H9 (cell line): ENCODE measurements at regions not wholly inside any gene's neighbourhood (a gene's known extent, or its start where the extent isn't known, plus 50 kb on each side); places are given as distances from the start of the nearest gene placed in this dataset.

ENCODE experiments used
- DNase-seq: peaks from one replicate; pipeline ENCODE4 v3.0.0-alpha.2; 2017
- H2AFZ ChIP-seq: one replicate; pipeline ENCODE4 v1.6.1; 2013; ENCODE audit warnings: mild to moderate bottlenecking, low read length, control low read depth, moderate library complexity
- H2AK5ac ChIP-seq: 2 replicates; pipeline ENCODE4 v1.6.1; 2013; ENCODE audit warnings: low read length, control low read depth, mixed read lengths; ENCODE audit not compliant: insufficient read length
- H2BK120ac ChIP-seq: one replicate; pipeline ENCODE4 v1.6.1; 2013; ENCODE audit warnings: low read depth, mild to moderate bottlenecking, low read length, control low read depth, inconsistent platforms; ENCODE audit not compliant: poor library complexity, severe bottlenecking
- H2BK12ac ChIP-seq: 2 replicates; pipeline ENCODE4 v1.6.1; 2013; ENCODE audit warnings: low read length, control low read depth, mixed read lengths, low read depth; ENCODE audit not compliant: insufficient read length
- H2BK15ac ChIP-seq: 2 replicates; pipeline ENCODE4 v1.6.1; 2013; ENCODE audit warnings: low read depth, low read length, control low read depth
- H2BK20ac ChIP-seq: one replicate; pipeline ENCODE4 v1.6.1; 2013; ENCODE audit warnings: low read depth, mild to moderate bottlenecking, low read length, control low read depth, inconsistent platforms; ENCODE audit not compliant: poor library complexity, severe bottlenecking
- H2BK5ac ChIP-seq: 2 replicates; pipeline ENCODE4 v1.6.1; 2013; ENCODE audit warnings: low read length, control low read depth, mixed read lengths; ENCODE audit not compliant: insufficient read length
- H3K14ac ChIP-seq: 2 replicates; pipeline ENCODE4 v1.6.1; 2013; ENCODE audit warnings: low read length, control low read depth; ENCODE audit not compliant: insufficient read depth
- H3K18ac ChIP-seq: 2 replicates; pipeline ENCODE4 v1.6.1; 2013; ENCODE audit warnings: low read depth, mild to moderate bottlenecking, mixed read lengths, low read length, control low read depth; ENCODE audit not compliant: insufficient read length
- H3K23ac ChIP-seq: 2 replicates; pipeline ENCODE4 v1.6.1; 2013; ENCODE audit warnings: low read length, control low read depth, mixed read lengths, low read depth; ENCODE audit not compliant: insufficient read length
- H3K23me2 ChIP-seq: 2 replicates; pipeline ENCODE4 v1.6.1; 2013; ENCODE audit warnings: low read depth, mild to moderate bottlenecking, mixed read lengths, low read length, control low read depth; ENCODE audit not compliant: insufficient read length, poor library complexity, severe bottlenecking
- H3K27ac ChIP-seq: 2 replicates; pipeline ENCODE4 v1.5.1; 2013; ENCODE audit warnings: low read length, control low read depth, mixed read lengths, low read depth; ENCODE audit not compliant: insufficient read length
- H3K27me3 ChIP-seq: 2 replicates; pipeline ENCODE4 v1.6.1; 2013; ENCODE audit warnings: low read length, control low read depth, inconsistent platforms; ENCODE audit not compliant: insufficient read depth
- H3K4ac ChIP-seq: 2 replicates; pipeline ENCODE4 v1.6.1; 2013; ENCODE audit warnings: low read depth, mild to moderate bottlenecking, control low read depth, inconsistent platforms, low read length, moderate library complexity
- H3K4me1 ChIP-seq: 2 replicates; pipeline ENCODE4 v1.6.1; 2013; ENCODE audit warnings: low read length, control low read depth, inconsistent platforms; ENCODE audit not compliant: insufficient read depth
- H3K4me2 ChIP-seq: 2 replicates; pipeline ENCODE4 v1.6.1; 2013; ENCODE audit warnings: low read length, control low read depth, mixed read lengths; ENCODE audit not compliant: insufficient read length, insufficient read depth
- H3K56ac ChIP-seq: 2 replicates; pipeline ENCODE4 v1.6.1; 2013; ENCODE audit warnings: low read depth, mild to moderate bottlenecking, mixed read lengths, low read length, control low read depth; ENCODE audit not compliant: insufficient read length
- H3K79me1 ChIP-seq: 2 replicates; pipeline ENCODE4 v1.6.1; 2013; ENCODE audit warnings: low read depth, mild to moderate bottlenecking, moderate library complexity, low read length, control low read depth, inconsistent platforms; ENCODE audit not compliant: insufficient read depth, poor library complexity, severe bottlenecking
- H3K79me2 ChIP-seq: 2 replicates; pipeline ENCODE4 v1.6.1; 2013; ENCODE audit warnings: low read length, control low read depth, inconsistent platforms; ENCODE audit not compliant: insufficient read depth
- H3K9ac ChIP-seq: 2 replicates; pipeline ENCODE4 v1.6.1; 2013; ENCODE audit warnings: low read length, control low read depth, mixed read lengths; ENCODE audit not compliant: insufficient read length; ENCODE audit errors: extremely low read depth
- H3K9me3 ChIP-seq: one replicate; pipeline ENCODE4 v1.6.1; 2013; ENCODE audit warnings: low read depth, low read length, inconsistent platforms; ENCODE audit not compliant: control insufficient read depth
- H3T11ph ChIP-seq: one replicate; pipeline ENCODE4 v1.6.1; 2013; ENCODE audit warnings: mild to moderate bottlenecking, low read length, control low read depth, inconsistent platforms
- H4K20me1 ChIP-seq: one replicate; pipeline ENCODE4 v1.6.1; 2013; ENCODE audit not compliant: control insufficient read depth, insufficient read length, insufficient read depth
- H4K5ac ChIP-seq: 2 replicates; pipeline ENCODE4 v1.6.1; 2013; ENCODE audit warnings: low read depth, mild to moderate bottlenecking, mixed read lengths, low read length, control low read depth; ENCODE audit not compliant: insufficient read length
- H4K8ac ChIP-seq: replicated peaks from 2 replicates; pipeline ENCODE4 v1.6.1; 2013; ENCODE audit warnings: low read length, control low read depth, mixed read lengths, low read depth; ENCODE audit not compliant: insufficient read length
- H4K91ac ChIP-seq: 2 replicates; pipeline ENCODE4 v1.6.1; 2013; ENCODE audit warnings: low read depth, mild to moderate bottlenecking, moderate library complexity, mixed read lengths, low read length, control low read depth; ENCODE audit not compliant: insufficient read length
- H3K27ac Mint-ChIP-seq, 3 experiments: 2 replicates in 2 of 3; 3 replicates in 1 of 3; pipeline ENCODE4 v1.8.0; 2020 to 2021; ENCODE audit warnings: mixed read lengths in 3 of 3, mild to moderate bottlenecking in 1 of 3, moderate library complexity in 1 of 3
- H3K27me3 Mint-ChIP-seq: 2 replicates; pipeline ENCODE4 v1.8.0; 2021; ENCODE audit warnings: low read depth, mild to moderate bottlenecking, moderate library complexity, mixed read lengths
- H3K36me3 Mint-ChIP-seq, 3 experiments: 2 replicates in 2 of 3; 3 replicates in 1 of 3; pipeline ENCODE4 v1.8.0; 2020 to 2021; ENCODE audit warnings: low read depth in 3 of 3, mixed read lengths in 3 of 3; ENCODE audit not compliant: insufficient read depth in 1 of 3
- H3K4me1 Mint-ChIP-seq, 2 experiments: 2 replicates each; pipeline ENCODE4 v1.8.0; 2020; ENCODE audit warnings: mixed read lengths in 2 of 2
- H3K4me3 Mint-ChIP-seq, 2 experiments: 2 replicates in 1 of 2; 3 replicates in 1 of 2; pipeline ENCODE4 v1.8.0; 2020 to 2021; ENCODE audit warnings: mild to moderate bottlenecking in 2 of 2, mixed read lengths in 2 of 2, moderate library complexity in 1 of 2
- H3K9me3 Mint-ChIP-seq, 2 experiments: 2 replicates in 1 of 2; 3 replicates in 1 of 2; pipeline ENCODE4 v1.8.0; 2020; ENCODE audit warnings: mild to moderate bottlenecking in 2 of 2, mixed read lengths in 2 of 2, moderate library complexity in 1 of 2
- CTCF ChIP-seq: fragments of 200-600 bp; sonication (generic); conservative IDR thresholded peaks from 3 replicates; pipeline ENCODE4 v1.8.0; 2021; ENCODE audit warnings: antibody characterized with exemption, mild to moderate bottlenecking
- WGBS: extraction: QIAGEN DNeasy Blood & Tissue Kit; methylation state at CpG from one replicate; pipeline ENCODE4 v1.1.7; 2013; ENCODE audit warnings: missing lambda C conversion rate, low lambda C conversion rate, mixed read lengths; ENCODE audit not compliant: insufficient read length; ENCODE audit errors: extremely low coverage; 5-methylcytosine and 5-hydroxymethylcytosine counted together

DNA sequence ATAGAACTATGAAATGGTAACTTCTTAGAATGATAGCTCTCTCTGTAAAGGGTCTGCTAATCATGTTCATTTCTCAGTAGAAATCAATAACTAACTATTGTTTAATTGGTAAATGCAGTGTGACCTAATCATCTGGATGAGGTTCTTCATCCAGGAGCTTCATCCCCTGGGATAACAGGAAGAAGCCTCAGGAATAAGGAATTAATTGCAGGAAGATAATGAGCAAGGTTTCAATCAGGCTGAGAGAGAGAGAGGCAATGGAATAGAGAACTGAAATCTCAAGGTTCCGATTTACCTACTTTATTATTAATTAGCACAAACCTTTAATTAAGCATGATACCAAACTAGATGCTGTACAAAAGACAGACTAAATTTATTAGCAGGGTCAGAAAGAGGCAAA, 499.7 kb downstream of the MAT2B start:
- no peak overlapping the region for H4K8ac ChIP-seq
- H2BK20ac ChIP-seq, result no peak overlapping the region
- no peak overlapping the region for H3K23ac ChIP-seq
- no peak overlapping the region for H2AK5ac ChIP-seq
- no peak overlapping the region for H3T11ph ChIP-seq
- H3K4ac ChIP-seq, result no peak overlapping the region
- Mint-ChIP-seq H3K27ac (no peak overlapping the region), H3K27me3 (no peaks in the 10 kb centered on the region), H3K9me3 (no peaks in the 10 kb centered on the region; a peak in 1 of 5 replicates), H3K4me3 (no peak overlapping the region), H3K4me1 (peaks cover 5% of the 10 kb centered on the region in 2 experiments; a peak in 3 of 4 replicates), H3K36me3 (no peaks in the 10 kb centered on the region)
- H3K9me3 ChIP-seq, result no peaks in the 10 kb centered on the region
- TF ChIP-seq CTCF, result no peak
- no peaks in the 10 kb centered on the region for H3K23me2 ChIP-seq
- no peak overlapping the region for H3K56ac ChIP-seq
- no peaks in the 10 kb centered on the region for H3K79me1 ChIP-seq
- no peak for DNase-seq
- no peak overlapping the region for H3K4me2 ChIP-seq
- H2BK120ac ChIP-seq, result no peak overlapping the region
- no peak overlapping the region for H2BK12ac ChIP-seq
- H4K91ac ChIP-seq, result no peak overlapping the region
- no peaks in the 10 kb centered on the region for H3K79me2 ChIP-seq
- H3K27me3 ChIP-seq, result no peaks in the 10 kb centered on the region
- no peak overlapping the region for H3K9ac ChIP-seq
- H4K5ac ChIP-seq, result no peak overlapping the region
- H2BK5ac ChIP-seq, result no peak overlapping the region
- no peaks in the 10 kb centered on the region; the same call in 1 of the 2 replicates for H3K4me1 ChIP-seq
- H2BK15ac ChIP-seq, result no peak overlapping the region
- H4K20me1 ChIP-seq, result no peaks in the 10 kb centered on the region
- no peak overlapping the region for H3K18ac ChIP-seq
- no CpG with 5 or more reads among the region's 1 CpG for WGBS
- H3K14ac ChIP-seq, result no peak overlapping the region
- no peak overlapping the region for H3K27ac ChIP-seq
- no peak overlapping the region for H2AFZ ChIP-seq
